HCT116 (cell line): ENCODE measurements at regions not wholly inside any gene's neighbourhood (a gene's known extent, or its start where the extent isn't known, plus 50 kb on each side); places are given as distances from the start of the nearest gene placed in this dataset.

Experiments
- ATAC-seq: fragments of 200-7000 bp; cut with Tn5 transposase; 2 replicates; pipeline ENCODE4 v1.9.1; 2020; ENCODE audit warnings: mild to moderate bottlenecking, moderate library complexity
- BruUV-seq: library from RNA; stranded (reverse); fragments of 400-500 nt; replicated peaks from 2 replicates; lab custom pipeline; 2021; lab: Mats Ljungman, UMichigan
- CTCF ChIA-PET: fragments of 300-600 bp; sonication (Branson Sonifier 250); formaldehyde crosslinking; loops from one replicate; lab custom pipeline; 2021; ENCODE audit warnings: antibody characterized with exemption; lab: Charles Lee
- POLR2A ChIA-PET: fragments of 300-600, 350-600 bp; sonication (Branson Sonifier 250); formaldehyde crosslinking; loops from one replicate; lab custom pipeline; 2021; ENCODE audit warnings: antibody characterized with exemption; lab: Charles Lee
- RAD21 ChIA-PET, 2 experiments: fragments of 300-600 bp; sonication (Branson Sonifier 250); formaldehyde crosslinking; loops; one replicate each; lab custom pipeline; 2023; ENCODE audit warnings: low total read pairs in 2 of 2; ENCODE audit not compliant: uncharacterized antibody in 2 of 2, unreplicated experiment in 2 of 2, low non-redundant PET in 1 of 2; lab: Charles Lee
- DNase-seq: peaks from one replicate; pipeline ENCODE4 v3.0.0-alpha.2; 2010; ENCODE audit warnings: low read depth, low spot score
- H2AFZ ChIP-seq: fragments of 200-600 bp; shearing (Covaris generic), sonication (generic); 2 replicates; pipeline ENCODE4 v1.6.1; 2017; ENCODE audit warnings: low read depth, mixed run types, mixed read lengths, antibody characterized with exemption, low read length; ENCODE audit not compliant: poor library complexity, severe bottlenecking
- H3K27ac ChIP-seq: 2 replicates; pipeline ENCODE4 v1.5.1; 2012; ENCODE audit warnings: low read depth, low read length
- H3K27me3 ChIP-seq: fragments of 200-600 bp; sonication (generic); 2 replicates; pipeline ENCODE4 v1.6.1; 2016; ENCODE audit warnings: mixed run types, low read length, mixed read lengths; ENCODE audit not compliant: insufficient read depth
- H3K36me3 ChIP-seq, 2 experiments: fragments of 200-500 bp in 1 of 2; fragments of 200-600 bp in 1 of 2; sonication (Bioruptor generic) in 1 of 2; sonication (generic) in 1 of 2; 2 replicates each; pipeline versions ENCODE4 v1.5.1 to v1.6.1; 2014 to 2016; ENCODE audit warnings: low read length in 2 of 2, inconsistent platforms in 1 of 2, mixed read lengths in 1 of 2, mixed run types in 1 of 2; ENCODE audit not compliant: insufficient read depth in 2 of 2, control insufficient read depth in 1 of 2
- H3K4me1 ChIP-seq, 2 experiments: fragments of 200-600 bp in 1 of 2; sonication (generic) in 1 of 2; 2 replicates each; pipeline versions ENCODE4 v1.5.1 to v1.6.1; 2012 to 2017; ENCODE audit warnings: low read length in 2 of 2, inconsistent platforms in 1 of 2, mild to moderate bottlenecking in 1 of 2, mixed read lengths in 1 of 2, mixed run types in 1 of 2, moderate library complexity in 1 of 2; ENCODE audit not compliant: insufficient read depth in 2 of 2, control insufficient read depth in 1 of 2
- H3K4me2 ChIP-seq: fragments of 200-600 bp; sonication (generic); 2 replicates; pipeline ENCODE4 v1.6.1; 2017; ENCODE audit warnings: mixed run types, low read length, mixed read lengths
- H3K4me3 ChIP-seq, 2 experiments: fragments of 200-600 bp in 1 of 2; sonication (generic) in 1 of 2; replicated peaks in 1 of 2; 2 replicates each; pipeline ENCODE4 v1.5.1; 2011 to 2016; ENCODE audit warnings: low read length in 2 of 2, control low read depth in 1 of 2, low read depth in 1 of 2, mild to moderate bottlenecking in 1 of 2, mixed read lengths in 1 of 2, mixed run types in 1 of 2
- H3K79me2 ChIP-seq: fragments of 200-600 bp; sonication (generic); 2 replicates; pipeline ENCODE4 v1.6.1; 2017; ENCODE audit warnings: mild to moderate bottlenecking, mixed run types, low read length, moderate library complexity, mixed read lengths; ENCODE audit not compliant: insufficient read depth
- H3K9ac ChIP-seq: fragments of 200-600 bp; sonication (generic); 2 replicates; pipeline ENCODE4 v1.6.1; 2016; ENCODE audit warnings: low read length, mixed read lengths
- H3K9me2 ChIP-seq: fragments of 200-600 bp; sonication (generic), shearing (Covaris generic); 2 replicates; pipeline ENCODE4 v1.6.1; 2017; ENCODE audit warnings: mixed run types, mild to moderate bottlenecking, moderate library complexity; ENCODE audit not compliant: insufficient read depth
- H3K9me3 ChIP-seq, 2 experiments: fragments of 200-500 bp in 1 of 2; fragments of 200-600 bp in 1 of 2; sonication (Bioruptor generic) in 1 of 2; sonication (generic) in 1 of 2; 2 replicates each; pipeline ENCODE4 v1.6.1; 2014 to 2017; ENCODE audit warnings: low read length in 2 of 2, mixed read lengths in 2 of 2, inconsistent platforms in 1 of 2, low read depth in 1 of 2, mild to moderate bottlenecking in 1 of 2, mixed run types in 1 of 2, moderate library complexity in 1 of 2; ENCODE audit not compliant: control insufficient read depth in 1 of 2, insufficient read depth in 1 of 2
- H4K20me1 ChIP-seq: fragments of 200-600 bp; sonication (generic), shearing (Covaris generic); 2 replicates; pipeline ENCODE4 v1.6.1; 2017; ENCODE audit warnings: mixed run types, mild to moderate bottlenecking, moderate library complexity; ENCODE audit not compliant: insufficient read depth
- EGR1 ChIP-seq: IDR thresholded peaks from 2 replicates; pipeline ENCODE4 v1.6.1; 2012; ENCODE audit warnings: low read depth
- EZH2 ChIP-seq: fragments of 200-600 bp; sonication (generic); IDR thresholded peaks from 2 replicates; pipeline ENCODE4 v1.6.1; 2017; ENCODE audit warnings: antibody characterized with exemption, mixed run types
- FOSL1 ChIP-seq: IDR thresholded peaks from 2 replicates; pipeline ENCODE4 v1.6.1; 2012; ENCODE audit warnings: low read depth
- POLR2AphosphoS5 ChIP-seq: IDR thresholded peaks from 2 replicates; pipeline ENCODE4 v1.6.1; 2011; ENCODE audit warnings: mild to moderate bottlenecking, low read depth, low read length, moderate library complexity
- RAD21 ChIP-seq: IDR thresholded peaks from 2 replicates; pipeline ENCODE4 v1.6.1; 2012; ENCODE audit warnings: low read depth, mild to moderate bottlenecking
- SP1 ChIP-seq: IDR thresholded peaks from 2 replicates; pipeline ENCODE4 v1.6.1; 2012; ENCODE audit warnings: low read depth
- YY1 ChIP-seq: IDR thresholded peaks from 2 replicates; pipeline ENCODE4 v1.6.1; 2011; ENCODE audit warnings: low read length, low read depth, moderate library complexity, mild to moderate bottlenecking; ENCODE audit not compliant: insufficient replicate concordance; ENCODE audit errors: extremely low read depth
- intact Hi-C: fragments of 100-400 bp; cut with micrococcal nuclease; formaldehyde crosslinking; loops from 2 replicates; pipeline ENCODE4 v1.10.0; 2022
- TF ChIP-seq, protein P1 (sequence below): IDR thresholded peaks from 2 replicates; pipeline ENCODE4 v1.6.1; 2012
- TF ChIP-seq, protein P2 (sequence below): IDR thresholded peaks from 2 replicates; pipeline ENCODE4 v1.6.1; 2011; ENCODE audit warnings: mild to moderate bottlenecking, low read length, moderate library complexity; ENCODE audit not compliant: insufficient replicate concordance; ENCODE audit errors: extremely low read depth
- TF ChIP-seq, protein P3 (sequence below): IDR thresholded peaks from 2 replicates; pipeline ENCODE4 v1.6.1; 2012

DNA sequence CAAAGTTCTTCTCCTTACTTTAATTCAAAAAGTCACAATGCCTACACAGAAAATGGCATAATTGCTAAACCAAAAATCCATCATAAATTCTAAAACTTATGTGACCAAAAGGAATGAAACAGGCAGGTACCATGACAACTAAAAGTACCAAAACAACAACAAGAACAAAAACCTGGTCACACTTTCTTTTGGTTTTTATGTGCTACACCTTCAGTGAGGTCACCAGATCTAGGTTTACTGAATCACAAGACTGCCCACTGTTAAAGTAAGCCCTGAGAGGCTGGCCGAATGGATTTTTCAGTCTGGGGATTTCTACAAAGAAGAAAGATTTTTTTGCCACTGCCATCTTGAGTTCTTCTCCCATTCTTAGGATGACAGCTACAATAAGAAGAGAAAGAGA is 583.0 kb upstream of the PKN2 start:
- Histone ChIP-seq H3K79me2 (no peaks in the 10 kb centered on the region), H3K36me3 (no peaks in the 10 kb centered on the region), H3K4me1 (no peaks in the 10 kb centered on the region), H3K9me3 (no peaks in the 10 kb centered on the region), H3K9ac (no peak overlapping the region), H4K20me1 (no peaks in the 10 kb centered on the region), H3K4me3 (no peak overlapping the region), H3K27ac (no peak overlapping the region), H3K9me2 (no peaks in the 10 kb centered on the region), H2AFZ (no peak overlapping the region), H3K27me3 (no peaks in the 10 kb centered on the region), H3K4me2 (no peak overlapping the region)
- TF ChIP-seq, protein P1, sequence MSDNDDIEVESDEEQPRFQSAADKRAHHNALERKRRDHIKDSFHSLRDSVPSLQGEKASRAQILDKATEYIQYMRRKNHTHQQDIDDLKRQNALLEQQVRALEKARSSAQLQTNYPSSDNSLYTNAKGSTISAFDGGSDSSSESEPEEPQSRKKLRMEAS, result no peak
- TF ChIP-seq, protein P2, sequence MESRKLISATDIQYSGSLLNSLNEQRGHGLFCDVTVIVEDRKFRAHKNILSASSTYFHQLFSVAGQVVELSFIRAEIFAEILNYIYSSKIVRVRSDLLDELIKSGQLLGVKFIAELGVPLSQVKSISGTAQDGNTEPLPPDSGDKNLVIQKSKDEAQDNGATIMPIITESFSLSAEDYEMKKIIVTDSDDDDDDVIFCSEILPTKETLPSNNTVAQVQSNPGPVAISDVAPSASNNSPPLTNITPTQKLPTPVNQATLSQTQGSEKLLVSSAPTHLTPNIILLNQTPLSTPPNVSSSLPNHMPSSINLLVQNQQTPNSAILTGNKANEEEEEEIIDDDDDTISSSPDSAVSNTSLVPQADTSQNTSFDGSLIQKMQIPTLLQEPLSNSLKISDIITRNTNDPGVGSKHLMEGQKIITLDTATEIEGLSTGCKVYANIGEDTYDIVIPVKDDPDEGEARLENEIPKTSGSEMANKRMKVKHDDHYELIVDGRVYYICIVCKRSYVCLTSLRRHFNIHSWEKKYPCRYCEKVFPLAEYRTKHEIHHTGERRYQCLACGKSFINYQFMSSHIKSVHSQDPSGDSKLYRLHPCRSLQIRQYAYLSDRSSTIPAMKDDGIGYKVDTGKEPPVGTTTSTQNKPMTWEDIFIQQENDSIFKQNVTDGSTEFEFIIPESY, result no peak
- TF ChIP-seq, protein P3, sequence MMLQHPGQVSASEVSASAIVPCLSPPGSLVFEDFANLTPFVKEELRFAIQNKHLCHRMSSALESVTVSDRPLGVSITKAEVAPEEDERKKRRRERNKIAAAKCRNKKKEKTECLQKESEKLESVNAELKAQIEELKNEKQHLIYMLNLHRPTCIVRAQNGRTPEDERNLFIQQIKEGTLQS, result no peak
- TF ChIP-seq EZH2, result no peak
- TF ChIP-seq EGR1, result no peak
- TF ChIP-seq RAD21, result no peak
- no peak for TF ChIP-seq POLR2AphosphoS5
- no peak for TF ChIP-seq SP1
- TF ChIP-seq FOSL1, result no peak
- no peak for TF ChIP-seq YY1
- ChIA-PET CTCF (no interaction called here), RAD21 (no interaction called here), POLR2A (no interaction called here)
- no peak for ATAC-seq
- intact Hi-C loops, result no loop called here
- BruUV-seq, result no TSS peak
- no peak for DNase-seq
